Esophagus muscularis mucosa (tissue), 4 donors: ENCODE measurements at regions not wholly inside any gene's neighbourhood (a gene's known extent, or its start where the extent isn't known, plus 50 kb on each side); places are given as distances from the start of the nearest gene placed in this dataset.

ENCODE experiments used
- DNase-seq: peaks from one replicate; pipeline ENCODE4 v3.0.0-alpha.2; 2017; ENCODE audit errors: extremely low spot score
- H3K27ac ChIP-seq, 4 donors: fragments of 200-600 bp; sonication (generic); replicated peaks in 1 of 4; 1 replicate in 3 of 4; 2 replicates in 1 of 4; pipeline ENCODE4 v1.5.1; 2016 to 2019; ENCODE audit warnings: mild to moderate bottlenecking in 1 of 4
- H3K27me3 ChIP-seq, 4 donors: fragments of 200-600 bp; sonication (generic); one replicate each; pipeline versions ENCODE4 v1.5.1 to v1.6.0; 2016 to 2019
- H3K36me3 ChIP-seq, 4 donors: fragments of 200-600 bp; sonication (generic); one replicate each; pipeline ENCODE4 v1.5.1; 2016 to 2019
- H3K4me1 ChIP-seq, 4 donors: fragments of 200-600 bp; sonication (generic); one replicate each; pipeline ENCODE4 v1.5.1; 2016 to 2019
- H3K4me3 ChIP-seq, 4 donors: fragments of 200-600 bp; sonication (generic); 1 replicate in 2 of 4; 2 replicates in 2 of 4; pipeline ENCODE4 v1.5.1; 2016 to 2019; ENCODE audit warnings: mild to moderate bottlenecking in 4 of 4, moderate library complexity in 1 of 4
- H3K9me3 ChIP-seq, 4 donors: fragments of 200-600 bp; sonication (generic); 1 replicate in 3 of 4; 2 replicates in 1 of 4; pipeline ENCODE4 v1.5.1; 2016 to 2019
- EP300 ChIP-seq: sonication (generic); formaldehyde crosslinking; IDR thresholded peaks from one replicate; pipeline ENCODE4 v1.6.1; 2017; ENCODE audit warnings: antibody characterized with exemption
- POLR2A ChIP-seq: fragments of 450-650 bp; IDR thresholded peaks from one replicate; pipeline ENCODE4 v1.6.1; 2017; ENCODE audit warnings: antibody characterized with exemption, moderate library complexity, mild to moderate bottlenecking, low read depth
- POLR2AphosphoS5 ChIP-seq, 2 donors: sonication (generic); formaldehyde crosslinking; IDR thresholded peaks; one replicate each; pipeline ENCODE4 v1.6.1; 2017; ENCODE audit warnings: antibody characterized with exemption in 2 of 2
- WGBS: methylation state at CpG from one replicate; pipeline ENCODE4 v1.1.5; 2018; 5-methylcytosine and 5-hydroxymethylcytosine counted together
- intact Hi-C: fragments of 100-400 bp; cut with DNase I; formaldehyde crosslinking; loops from one replicate; pipeline ENCODE4 v1.15.1; 2023
- TF ChIP-seq, protein P1 (sequence below), 3 experiments: fragments of 200-600 bp in 2 of 3; fragments of 450-650 bp in 1 of 3; sonication (generic) in 2 of 3; IDR thresholded peaks; one replicate each; pipeline ENCODE4 v1.5.1; 2017 to 2019; ENCODE audit warnings: antibody characterized with exemption in 3 of 3, mild to moderate bottlenecking in 2 of 3, moderate library complexity in 1 of 3

DNA sequence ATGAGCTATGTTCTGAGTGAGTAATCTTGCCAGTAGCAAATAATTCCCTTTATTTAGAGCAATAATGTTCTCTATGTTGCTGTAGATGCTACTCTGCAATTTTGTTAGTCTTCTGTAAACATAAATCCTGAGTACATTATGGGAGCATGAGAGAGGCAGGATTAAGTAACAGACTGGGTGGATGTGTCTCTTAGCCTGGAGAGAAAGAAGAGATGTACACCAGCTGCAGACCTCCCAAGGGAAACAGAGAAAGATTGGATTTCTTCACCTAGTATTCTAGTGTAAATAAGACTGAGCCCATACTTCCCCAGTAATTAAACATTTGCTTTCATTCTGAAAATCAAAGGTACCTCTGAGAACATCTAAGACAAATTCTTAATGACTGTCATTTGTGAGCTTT is 564.0 kb downstream of the TRHDE start:
- TF ChIP-seq POLR2AphosphoS5 (IDR thresholded peaks at IDR 0.05) (no peak), EP300 (no peak), POLR2A (no peak)
- TF ChIP-seq, protein P1, sequence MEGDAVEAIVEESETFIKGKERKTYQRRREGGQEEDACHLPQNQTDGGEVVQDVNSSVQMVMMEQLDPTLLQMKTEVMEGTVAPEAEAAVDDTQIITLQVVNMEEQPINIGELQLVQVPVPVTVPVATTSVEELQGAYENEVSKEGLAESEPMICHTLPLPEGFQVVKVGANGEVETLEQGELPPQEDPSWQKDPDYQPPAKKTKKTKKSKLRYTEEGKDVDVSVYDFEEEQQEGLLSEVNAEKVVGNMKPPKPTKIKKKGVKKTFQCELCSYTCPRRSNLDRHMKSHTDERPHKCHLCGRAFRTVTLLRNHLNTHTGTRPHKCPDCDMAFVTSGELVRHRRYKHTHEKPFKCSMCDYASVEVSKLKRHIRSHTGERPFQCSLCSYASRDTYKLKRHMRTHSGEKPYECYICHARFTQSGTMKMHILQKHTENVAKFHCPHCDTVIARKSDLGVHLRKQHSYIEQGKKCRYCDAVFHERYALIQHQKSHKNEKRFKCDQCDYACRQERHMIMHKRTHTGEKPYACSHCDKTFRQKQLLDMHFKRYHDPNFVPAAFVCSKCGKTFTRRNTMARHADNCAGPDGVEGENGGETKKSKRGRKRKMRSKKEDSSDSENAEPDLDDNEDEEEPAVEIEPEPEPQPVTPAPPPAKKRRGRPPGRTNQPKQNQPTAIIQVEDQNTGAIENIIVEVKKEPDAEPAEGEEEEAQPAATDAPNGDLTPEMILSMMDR (IDR thresholded peaks at IDR 0.05), result no peak
- Histone ChIP-seq H3K27me3 (no peaks in the 10 kb centered on the region), H3K27ac (no peak overlapping the region), H3K4me1 (no peaks in the 10 kb centered on the region), H3K4me3 (no peak overlapping the region), H3K9me3 (no peaks in the 10 kb centered on the region), H3K36me3 (no peaks in the 10 kb centered on the region)
- DNase-seq, result no peak
- intact Hi-C loops, result no loop called here

DNA sequence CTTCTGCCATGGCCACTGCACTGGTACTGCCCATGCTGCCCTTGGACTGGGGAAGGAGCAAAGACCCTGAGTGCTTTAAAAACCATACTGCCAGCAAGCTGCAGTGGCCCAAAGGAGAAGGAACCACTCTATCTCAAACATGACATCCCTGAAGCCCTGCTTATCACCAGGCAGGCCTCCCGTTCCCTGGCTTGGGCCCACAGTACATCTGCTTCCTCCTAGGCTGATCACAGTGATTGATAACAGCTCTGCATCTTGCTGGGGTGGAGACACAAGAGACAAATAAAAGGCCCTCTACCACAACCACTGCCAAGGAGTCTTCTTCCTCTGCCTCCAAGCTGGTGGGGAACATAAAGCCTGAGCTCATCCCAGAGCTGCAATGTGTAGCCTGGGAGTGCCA is 567.5 kb downstream of the TRHDE start:
- Histone ChIP-seq H3K4me3 (no peak overlapping the region), H3K9me3 (peaks cover 0 to 4% (median 0%) of the 10 kb centered on the region in 4 donors), H3K4me1 (no peaks in the 10 kb centered on the region), H3K27me3 (no peaks in the 10 kb centered on the region), H3K36me3 (no peaks in the 10 kb centered on the region), H3K27ac (no peak overlapping the region)
- 56% methylated on average over 1 of the region's 1 CpG for WGBS
- DNase-seq, result no peak
- TF ChIP-seq, protein P1 (IDR thresholded peaks at IDR 0.05), result no peak
- TF ChIP-seq POLR2AphosphoS5 (IDR thresholded peaks at IDR 0.05) (no peak), POLR2A (no peak), EP300 (no peak)
- intact Hi-C loops, result no loop called here

DNA sequence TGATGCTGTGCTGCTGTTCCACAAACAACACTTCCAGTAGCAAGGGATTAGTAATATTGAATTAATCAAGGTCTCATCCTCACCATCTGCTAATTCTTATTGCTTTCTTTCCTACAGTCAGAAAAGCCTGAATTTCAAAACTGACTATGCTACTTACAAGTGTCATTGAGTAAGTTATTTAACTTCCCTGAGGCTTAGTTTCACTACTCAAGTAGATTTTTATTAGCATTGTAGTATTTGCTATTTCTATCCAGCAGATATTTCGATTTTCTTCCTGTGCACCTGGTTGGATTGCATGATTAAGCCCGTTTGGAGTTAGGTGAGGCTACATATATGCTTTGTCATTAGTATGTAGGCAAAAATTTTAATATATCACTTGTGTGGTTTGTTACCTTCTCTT is 591.5 kb downstream of the TRHDE start:
- Histone ChIP-seq H3K4me1 (no peaks in the 10 kb centered on the region), H3K27ac (no peak overlapping the region), H3K27me3 (no peaks in the 10 kb centered on the region), H3K4me3 (no peak overlapping the region), H3K36me3 (no peaks in the 10 kb centered on the region), H3K9me3 (no peaks in the 10 kb centered on the region)
- 55% methylated on average over 2 of the region's 2 CpGs for WGBS
- DNase-seq, result no peak
- TF ChIP-seq POLR2A, result no peak
- TF ChIP-seq POLR2AphosphoS5 (IDR thresholded peaks at IDR 0.05), result no peak
- TF ChIP-seq, protein P1 (IDR thresholded peaks at IDR 0.05), result no peak
- TF ChIP-seq EP300, result no peak
- intact Hi-C loops, result no loop called here

DNA sequence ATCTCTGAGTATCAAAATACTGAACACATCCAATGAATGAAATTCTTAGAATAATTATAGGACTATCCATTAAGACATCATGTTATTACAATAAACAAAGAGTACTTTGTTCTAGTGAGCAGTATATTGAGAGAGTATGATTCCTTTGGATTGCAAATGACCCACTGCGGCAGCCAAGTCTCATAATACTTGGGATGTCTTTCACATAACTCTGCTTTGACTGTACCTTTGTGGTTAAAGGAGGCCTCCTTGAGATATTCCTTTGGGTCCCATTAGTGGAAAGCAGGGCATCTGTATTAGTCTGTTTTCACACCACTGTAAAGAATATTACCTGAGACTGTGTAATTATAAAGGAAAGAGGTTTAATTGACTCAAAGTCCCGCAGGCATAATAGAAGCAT is 593.8 kb downstream of the TRHDE start:
- intact Hi-C loops, result no loop called here
- Histone ChIP-seq H3K36me3 (no peaks in the 10 kb centered on the region), H3K4me3 (no peak overlapping the region), H3K4me1 (no peaks in the 10 kb centered on the region), H3K27me3 (no peaks in the 10 kb centered on the region), H3K9me3 (no peaks in the 10 kb centered on the region), H3K27ac (no peak overlapping the region)
- 84% methylated on average over 2 of the region's 2 CpGs for WGBS
- no peak for DNase-seq
- TF ChIP-seq POLR2A, result no peak
- TF ChIP-seq EP300, result no peak

DNA sequence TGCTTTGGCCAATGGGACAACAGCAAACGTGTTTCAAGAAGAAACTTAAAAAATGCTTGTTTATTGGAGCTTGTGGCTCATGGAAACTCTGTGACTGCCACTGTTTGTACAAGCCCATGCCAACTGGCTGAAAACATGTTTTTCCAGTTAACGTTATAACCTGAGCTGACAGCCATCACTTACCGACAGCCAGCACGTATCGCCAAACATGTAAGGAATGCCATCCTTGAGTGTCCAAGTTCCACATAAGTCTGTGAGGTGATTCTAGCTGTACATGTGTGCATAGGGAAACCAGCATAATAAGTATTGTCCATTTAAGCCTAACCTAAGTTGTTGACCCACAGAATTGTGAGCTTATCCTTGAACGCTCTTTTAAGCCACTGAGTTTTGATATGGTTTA is 596.9 kb downstream of the TRHDE start:
- TF ChIP-seq POLR2AphosphoS5 (IDR thresholded peaks at IDR 0.05), result no peak
- no peak for TF ChIP-seq POLR2A
- no peak for TF ChIP-seq EP300
- TF ChIP-seq, protein P1 (IDR thresholded peaks at IDR 0.05), result no peak
- no peaks in the 10 kb centered on the region for H3K36me3 ChIP-seq
- WGBS, result 84% methylated on average over 6 of the region's 6 CpGs
- H3K9me3 ChIP-seq, result no peaks in the 10 kb centered on the region
- H3K27me3 ChIP-seq, result peaks cover 0 to 4% (median 0%) of the 10 kb centered on the region in 4 donors
- no peak for DNase-seq
- H3K27ac ChIP-seq, result no peak overlapping the region
- H3K4me1 ChIP-seq, result no peaks in the 10 kb centered on the region
- H3K4me3 ChIP-seq, result no peak overlapping the region
- intact Hi-C loops, result no loop called here
